IPS DF 6.9 (cell line): ENCODE measurements at regions not wholly inside any gene's neighbourhood (a gene's known extent, or its start where the extent isn't known, plus 50 kb on each side); places are given as distances from the start of the nearest gene placed in this dataset.
A peak's percentile ranks its signal among the peaks of the same experiment; 100 is the strongest.

Source experiments
- DNase-seq: peaks from one replicate; pipeline ENCODE4 v3.0.0-alpha.2; 2013; ENCODE audit warnings: low read depth, low spot score
- H3K27ac ChIP-seq: one replicate; pipeline ENCODE4 v1.5.1; 2013; ENCODE audit warnings: low read length, control low read depth
- H3K27me3 ChIP-seq: 2 replicates; pipeline ENCODE4 v1.6.1; 2013; ENCODE audit warnings: mild to moderate bottlenecking, low read length; ENCODE audit not compliant: control insufficient read depth, insufficient read depth
- H3K36me3 ChIP-seq: 2 replicates; pipeline ENCODE4 v1.6.1; 2013; ENCODE audit warnings: low read length; ENCODE audit not compliant: control insufficient read depth, insufficient read depth
- H3K4me1 ChIP-seq: 2 replicates; pipeline ENCODE4 v1.6.1; 2013; ENCODE audit warnings: low read length; ENCODE audit not compliant: control insufficient read depth, insufficient read depth
- H3K4me3 ChIP-seq: 2 replicates; pipeline ENCODE4 v1.5.1; 2013; ENCODE audit warnings: mild to moderate bottlenecking, low read length
- H3K9me3 ChIP-seq: 2 replicates; pipeline ENCODE4 v1.6.1; 2013; ENCODE audit warnings: low read length, inconsistent platforms; ENCODE audit not compliant: control insufficient read depth, insufficient read depth
- WGBS: extraction: QIAGEN DNeasy Blood & Tissue Kit; methylation state at CpG from one replicate; pipeline ENCODE4 v1.1.7; 2013; ENCODE audit warnings: mixed read lengths, missing lambda C conversion rate; ENCODE audit not compliant: insufficient read length, insufficient coverage; 5-methylcytosine and 5-hydroxymethylcytosine counted together

DNA sequence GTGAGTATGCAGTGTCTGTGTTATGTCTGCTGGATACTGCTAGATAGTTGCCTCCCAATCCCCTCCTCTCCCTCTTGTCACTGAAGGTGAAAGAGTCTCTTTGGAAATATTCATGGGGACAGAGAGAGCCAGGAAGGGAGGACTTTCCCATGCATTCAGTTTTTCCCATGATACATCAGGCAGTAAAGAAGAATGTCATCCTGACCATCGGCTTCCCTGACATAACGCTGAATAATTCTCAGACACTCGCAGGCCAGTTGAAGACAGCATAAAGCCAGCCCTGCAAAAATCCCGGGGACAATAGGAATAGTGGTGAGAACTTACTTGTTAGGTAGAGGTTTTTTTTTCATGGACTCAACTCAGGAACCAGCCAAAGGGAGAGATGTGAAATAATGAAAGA, 58.1 kb downstream of the KLF4 start:
- no peak overlapping the region for H3K4me3 ChIP-seq
- no peaks in the 10 kb centered on the region for H3K4me1 ChIP-seq
- H3K27me3 ChIP-seq: no peaks in the 10 kb centered on the region
- no peak for DNase-seq
- H3K9me3 ChIP-seq: no peaks in the 10 kb centered on the region
- H3K36me3 ChIP-seq: no peaks in the 10 kb centered on the region
- no CpG with 5 or more reads among the region's 4 CpGs for WGBS
- H3K27ac ChIP-seq: no peak overlapping the region

DNA sequence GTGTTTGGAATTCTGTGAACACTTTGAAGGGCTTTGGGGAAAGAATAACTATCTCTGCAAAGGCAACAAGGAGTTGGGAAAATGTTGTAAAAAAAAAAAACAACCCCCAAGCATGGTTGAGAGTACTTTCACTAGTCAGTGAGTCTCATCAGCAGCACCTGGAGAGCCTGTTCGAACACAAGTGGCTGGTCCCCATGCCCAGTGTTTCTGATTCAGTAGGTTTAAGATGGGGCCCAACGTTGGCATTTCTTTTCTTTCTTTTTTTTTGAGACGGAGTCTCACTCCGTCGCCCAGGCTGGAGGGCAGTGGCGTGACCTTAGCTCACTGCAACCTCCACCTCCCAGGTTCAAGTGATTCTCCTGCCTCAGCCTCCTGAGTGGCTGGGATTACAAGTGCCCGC, 59.5 kb downstream of the KLF4 start:
- H3K9me3 ChIP-seq: no peaks in the 10 kb centered on the region
- H3K27ac ChIP-seq: no peak overlapping the region
- H3K4me1 ChIP-seq: no peaks in the 10 kb centered on the region
- no CpG with 5 or more reads among the region's 7 CpGs for WGBS
- H3K27me3 ChIP-seq: no peaks in the 10 kb centered on the region
- H3K4me3 ChIP-seq: no peak overlapping the region
- DNase-seq: no peak
- no peaks in the 10 kb centered on the region for H3K36me3 ChIP-seq

DNA sequence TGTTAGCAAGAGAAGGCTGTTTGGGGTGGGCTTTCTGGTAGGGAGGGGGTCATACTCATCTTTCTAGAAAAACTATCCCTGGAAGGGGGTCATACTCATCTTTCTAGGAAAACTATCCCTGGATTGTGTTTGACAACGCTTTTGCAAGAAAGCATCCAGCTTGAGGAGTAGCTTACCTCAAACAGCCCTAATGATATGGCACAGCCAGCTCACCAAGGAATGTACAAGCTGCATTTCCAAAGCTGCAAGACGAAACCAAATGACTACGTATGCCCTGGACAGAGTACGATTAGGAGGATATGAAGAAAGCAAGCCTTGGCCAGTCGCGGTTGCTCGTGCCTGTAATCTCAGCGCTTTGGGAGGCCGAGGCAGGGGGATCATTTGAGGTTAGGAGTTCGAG, 63.4 kb downstream of the KLF4 start:
- WGBS: no CpG with 5 or more reads among the region's 10 CpGs
- no peak for DNase-seq
- H3K4me3 ChIP-seq: no peak overlapping the region
- H3K36me3 ChIP-seq: no peaks in the 10 kb centered on the region
- no peak overlapping the region for H3K27ac ChIP-seq
- H3K27me3 ChIP-seq: no peaks in the 10 kb centered on the region
- H3K4me1 ChIP-seq: no peaks in the 10 kb centered on the region
- no peaks in the 10 kb centered on the region for H3K9me3 ChIP-seq

DNA sequence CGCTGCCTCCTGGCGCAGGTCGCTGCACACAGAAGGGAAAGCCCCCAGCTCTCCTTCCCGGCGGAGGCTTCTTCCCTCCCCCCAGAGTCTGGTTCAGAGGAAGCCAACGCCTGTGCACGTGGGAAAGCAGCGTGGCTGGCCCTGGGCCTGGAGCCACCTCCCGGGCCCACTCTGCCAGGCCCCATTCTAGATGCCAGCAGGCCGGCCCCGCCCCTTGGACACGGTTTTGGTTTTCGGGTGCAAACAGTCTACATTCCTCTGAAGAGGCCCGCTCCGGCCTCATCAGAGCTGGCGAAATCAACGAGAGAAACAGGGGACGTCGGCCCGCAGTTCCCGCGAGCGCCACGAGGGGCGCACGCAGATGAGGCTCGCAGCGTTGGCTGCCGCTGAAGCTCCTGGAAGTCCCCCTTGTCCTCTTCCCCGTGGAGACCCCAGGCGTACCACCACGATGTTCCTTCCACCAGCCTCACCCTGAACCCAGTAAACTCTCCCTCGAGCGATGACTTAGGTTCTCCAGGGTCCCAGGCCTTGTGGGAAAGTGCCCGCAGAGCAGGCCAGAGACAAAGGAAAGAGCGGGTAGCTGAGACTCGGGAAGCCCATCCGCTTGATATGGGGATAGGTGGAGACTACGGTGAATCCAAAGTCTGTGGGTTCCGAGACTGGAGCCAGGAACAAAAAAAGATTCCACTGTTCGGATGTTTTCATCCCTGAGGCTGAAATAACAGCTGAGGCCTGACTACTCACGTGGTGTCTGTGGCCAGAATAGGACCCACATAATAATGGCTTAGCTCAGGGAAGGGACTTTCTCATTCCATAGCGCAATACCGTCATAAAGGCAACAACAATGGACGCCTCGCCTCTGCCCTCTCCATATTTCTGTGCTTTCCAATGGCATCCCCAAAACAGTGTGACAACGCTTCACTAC, 64.2 kb downstream of the KLF4 start:
- WGBS: no CpG with 5 or more reads among the region's 47 CpGs
- no peak for DNase-seq
- H3K27me3 ChIP-seq: no peaks in the 10 kb centered on the region

DNA sequence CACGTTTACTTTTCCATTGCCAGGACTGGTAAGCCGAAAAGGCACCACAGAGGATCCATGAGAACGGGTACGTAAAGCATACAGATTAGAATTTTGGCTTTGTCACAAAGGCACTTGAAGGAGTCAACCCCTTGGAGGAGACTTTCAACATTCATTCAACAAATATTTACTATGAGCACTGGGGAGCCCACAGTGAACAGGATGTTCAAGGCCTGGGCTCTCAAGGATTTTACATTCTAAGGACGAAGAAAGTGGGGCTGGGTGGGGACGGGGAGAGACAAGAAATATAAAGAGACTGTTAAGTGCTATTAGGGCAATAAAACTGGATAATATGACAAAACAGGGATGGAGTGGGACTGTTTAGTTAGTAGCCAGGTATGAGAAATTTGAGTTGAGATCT, 66.0 kb downstream of the KLF4 start:
- H3K9me3 ChIP-seq: no peaks in the 10 kb centered on the region
- H3K4me1 ChIP-seq: no peaks in the 10 kb centered on the region
- no peak overlapping the region for H3K4me3 ChIP-seq
- DNase-seq: no peak
- no CpG with 5 or more reads among the region's 6 CpGs for WGBS
- no peak overlapping the region for H3K27ac ChIP-seq
- H3K36me3 ChIP-seq: no peaks in the 10 kb centered on the region
- no peaks in the 10 kb centered on the region for H3K27me3 ChIP-seq

More for the DNA sequence above, 64.2 kb downstream of the KLF4 start:
- H3K4me1 ChIP-seq: no peaks in the 10 kb centered on the region
- H3K27ac ChIP-seq: no peak overlapping the region
- no peaks in the 10 kb centered on the region for H3K9me3 ChIP-seq
- no peaks in the 10 kb centered on the region for H3K36me3 ChIP-seq
- H3K4me3 ChIP-seq: no peak overlapping the region

DNA sequence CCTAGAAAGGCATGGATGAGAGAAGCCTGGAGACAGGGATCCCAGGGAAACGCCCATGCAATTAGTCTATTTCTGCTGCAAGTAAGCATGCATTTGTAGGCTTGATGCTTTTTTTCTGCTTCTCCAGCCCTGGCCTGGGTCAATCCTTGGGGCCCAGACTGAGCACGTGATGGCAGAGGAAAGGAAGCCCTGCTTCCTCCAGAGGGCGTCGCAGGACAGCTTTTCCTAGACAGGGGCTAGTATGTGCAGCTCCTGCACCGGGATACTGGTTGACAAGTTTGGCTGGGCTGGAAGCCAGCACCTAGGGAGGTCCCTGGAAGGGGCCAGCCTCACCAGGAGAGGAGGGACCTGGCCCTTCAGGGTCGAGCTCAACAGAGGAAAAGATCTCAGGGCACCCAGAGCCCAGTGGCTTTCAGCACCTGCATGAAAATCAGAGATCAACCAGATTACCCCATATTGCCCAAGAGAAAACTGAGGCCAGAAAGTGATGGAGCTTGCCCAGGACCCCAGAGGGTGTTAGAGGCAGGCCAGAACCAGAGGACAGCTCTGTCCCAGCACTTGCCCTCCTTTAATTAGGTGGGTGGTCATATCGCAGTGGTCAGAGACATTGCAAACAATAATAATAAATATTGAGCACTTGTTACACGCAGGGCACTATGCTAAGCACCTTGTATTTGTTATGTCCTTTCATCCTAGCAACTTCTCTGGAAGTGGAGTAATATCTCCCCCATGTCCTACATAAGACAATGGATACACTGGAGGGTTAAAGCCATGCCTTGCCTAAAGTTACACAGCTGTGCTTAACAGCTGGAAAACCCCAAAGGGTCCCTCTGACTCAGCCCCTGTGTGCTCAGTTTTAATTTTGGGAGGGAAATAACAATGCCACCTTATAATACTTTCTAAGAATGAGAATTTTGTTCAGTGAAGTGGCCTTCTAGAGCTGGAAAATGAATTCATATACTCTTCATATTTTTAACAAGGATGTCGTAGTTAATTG, 67.1 kb downstream of the KLF4 start:
- Histone ChIP-seq H3K27ac (no peak overlapping the region), H3K27me3 (no peaks in the 10 kb centered on the region), H3K9me3 (no peaks in the 10 kb centered on the region), H3K4me1 (no peaks in the 10 kb centered on the region), H3K4me3 (no peak overlapping the region), H3K36me3 (no peaks in the 10 kb centered on the region)
- WGBS: no CpG with 5 or more reads among the region's 9 CpGs
- peak; percentile 63 for DNase-seq

DNA sequence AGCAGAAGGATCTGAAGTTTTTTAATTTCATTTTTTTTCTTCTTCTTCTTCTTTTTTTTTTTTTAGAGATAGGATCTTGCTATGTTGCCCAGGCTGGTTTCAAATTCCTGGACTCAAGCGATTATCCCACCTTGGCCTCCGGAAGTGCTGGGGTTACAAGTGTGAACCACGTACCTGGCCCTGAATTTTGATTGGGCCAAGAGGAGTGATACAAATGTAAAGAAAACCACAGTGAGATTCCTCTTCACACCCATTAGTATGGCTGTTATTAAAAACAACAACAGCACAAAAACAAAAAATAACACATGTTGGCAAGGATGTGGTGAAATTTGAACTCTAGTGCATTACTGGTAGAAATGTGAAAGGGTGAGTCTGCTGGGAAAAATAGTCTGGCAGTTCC, 79.1 kb downstream of the KLF4 start:
- Histone ChIP-seq H3K4me3 (no peak overlapping the region), H3K9me3 (no peaks in the 10 kb centered on the region), H3K27me3 (no peaks in the 10 kb centered on the region), H3K36me3 (no peaks in the 10 kb centered on the region), H3K27ac (no peak overlapping the region), H3K4me1 (no peaks in the 10 kb centered on the region)
- no peak for DNase-seq
- no CpG with 5 or more reads among the region's 3 CpGs for WGBS

DNA sequence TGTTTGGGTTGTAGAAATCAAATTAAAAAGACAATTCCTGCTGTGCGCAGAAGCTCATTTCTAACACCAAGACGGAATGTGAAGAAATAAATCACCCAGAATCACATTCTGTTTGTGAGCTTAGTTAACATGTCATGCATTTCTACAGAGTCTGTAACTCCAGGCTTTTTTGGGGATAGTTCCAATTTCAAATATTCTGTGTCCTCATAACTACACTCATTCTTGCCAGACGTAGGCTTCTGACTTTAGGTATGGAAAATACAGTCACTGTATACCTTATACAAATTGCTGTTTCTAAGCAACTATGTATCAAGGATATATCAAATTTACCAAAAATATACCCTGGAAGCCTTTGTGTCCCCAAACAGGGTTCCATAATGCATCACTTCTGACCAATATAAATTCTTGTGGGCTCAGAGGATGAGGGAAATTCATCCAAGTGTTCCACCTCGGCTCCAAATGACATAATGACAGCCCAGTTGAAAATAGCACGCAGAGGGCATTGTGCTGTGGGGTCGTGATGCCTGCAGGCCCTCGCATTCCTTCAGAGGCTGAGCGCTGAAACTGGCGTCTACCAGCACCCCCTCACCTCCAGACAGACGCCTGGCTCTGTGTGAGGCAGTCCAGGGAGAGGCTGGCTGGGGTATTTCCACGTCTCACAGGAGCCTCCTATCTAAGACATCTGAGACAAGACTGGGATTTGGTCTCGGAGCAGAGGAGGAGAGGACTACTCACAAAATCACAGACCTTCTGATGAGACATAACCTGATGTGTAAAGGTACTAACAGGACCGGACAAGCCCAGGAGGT, 79.8 kb downstream of the KLF4 start:
- no peak for DNase-seq
- H3K4me1 ChIP-seq: no peaks in the 10 kb centered on the region
- H3K4me3 ChIP-seq: no peak overlapping the region
- H3K27ac ChIP-seq: no peak overlapping the region
- no peaks in the 10 kb centered on the region for H3K27me3 ChIP-seq
- no CpG with 5 or more reads among the region's 13 CpGs for WGBS
- H3K36me3 ChIP-seq: no peaks in the 10 kb centered on the region
- no peaks in the 10 kb centered on the region for H3K9me3 ChIP-seq

DNA sequence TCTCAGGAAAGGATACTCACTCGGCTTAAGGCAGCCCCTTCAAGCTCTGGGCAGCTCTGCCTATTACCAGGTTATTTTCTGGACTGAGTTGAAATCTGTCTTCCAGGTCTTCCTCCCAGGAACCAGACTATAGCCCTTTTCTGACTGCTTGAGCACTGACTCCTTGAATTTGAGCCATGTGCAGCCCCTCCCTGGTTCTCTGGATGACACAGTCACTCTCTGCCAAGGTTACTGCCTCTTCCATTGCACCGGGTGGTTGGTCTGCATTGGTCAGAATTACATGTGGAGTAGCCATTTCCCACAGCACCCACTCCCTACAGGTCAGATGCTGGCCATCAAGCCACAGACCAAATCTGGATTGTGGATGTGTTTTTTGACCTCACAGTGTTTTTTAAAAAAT, 81.9 kb downstream of the KLF4 start:
- Histone ChIP-seq H3K27ac (no peak overlapping the region), H3K4me1 (no peaks in the 10 kb centered on the region), H3K9me3 (no peaks in the 10 kb centered on the region), H3K4me3 (no peak overlapping the region), H3K27me3 (no peaks in the 10 kb centered on the region), H3K36me3 (no peaks in the 10 kb centered on the region)
- no CpG with 5 or more reads among the region's 2 CpGs for WGBS
- DNase-seq: no peak

DNA sequence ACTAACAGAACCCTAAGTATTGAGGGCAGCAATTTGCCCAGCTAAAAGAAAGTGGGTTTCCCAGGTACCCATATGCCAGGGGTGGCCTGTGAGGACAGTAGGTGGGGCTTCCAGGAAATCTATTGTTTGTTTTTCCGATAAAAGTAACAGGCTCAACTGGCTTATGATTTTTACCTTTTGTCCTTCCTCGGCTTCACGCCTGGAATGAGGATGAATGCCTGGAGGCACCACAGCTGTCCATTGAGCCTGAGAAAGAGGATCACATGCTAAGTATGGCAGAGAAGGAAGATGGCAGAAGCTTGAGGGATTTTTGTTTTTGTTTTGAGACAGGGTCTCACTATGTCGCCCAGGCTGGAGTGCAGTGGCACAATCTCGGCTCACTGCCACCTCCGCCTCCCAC, 84.1 kb downstream of the KLF4 start:
- H3K27ac ChIP-seq: no peak overlapping the region
- H3K36me3 ChIP-seq: no peaks in the 10 kb centered on the region
- H3K27me3 ChIP-seq: no peaks in the 10 kb centered on the region
- no peaks in the 10 kb centered on the region for H3K9me3 ChIP-seq
- no peak for DNase-seq
- no peaks in the 10 kb centered on the region for H3K4me1 ChIP-seq
- WGBS: no CpG with 5 or more reads among the region's 6 CpGs
- no peak overlapping the region for H3K4me3 ChIP-seq
